T1000 (cell line): ENCODE measurements at regions not wholly inside any gene's neighbourhood (a gene's known extent, or its start where the extent isn't known, plus 50 kb on each side); places are given as distances from the start of the nearest gene placed in this dataset.
A peak's percentile ranks its signal among the peaks of the same experiment; 100 is the strongest.
"Not testable (repeated sequence)": the region's sequence is repeated elsewhere in the genome, so short reads cannot be mapped to it uniquely, and the experiment has no call there.

Experiments
- DNase-seq: peaks from one replicate; lab custom pipeline; 2025; ENCODE audit warnings: mixed read lengths; lab: John Stamatoyannopoulos, UW

DNA sequence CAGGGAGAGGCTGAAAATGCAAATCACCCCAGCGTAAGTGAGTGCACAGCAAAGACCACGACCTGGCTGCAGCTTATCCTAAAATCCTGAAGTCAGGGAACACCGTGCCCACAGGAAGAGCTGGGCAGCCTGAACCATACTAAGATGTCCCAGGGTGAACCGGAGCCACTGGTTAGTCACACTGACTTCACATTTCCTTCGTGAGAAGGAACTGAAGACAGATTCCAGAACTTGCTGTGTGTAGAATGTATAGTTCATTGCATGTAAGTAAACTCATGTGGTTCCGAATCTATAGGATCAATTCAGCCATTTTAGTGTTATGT is 84.6 kb upstream of the NDUFV2 start:
- peak; percentile 33 for DNase-seq

DNA sequence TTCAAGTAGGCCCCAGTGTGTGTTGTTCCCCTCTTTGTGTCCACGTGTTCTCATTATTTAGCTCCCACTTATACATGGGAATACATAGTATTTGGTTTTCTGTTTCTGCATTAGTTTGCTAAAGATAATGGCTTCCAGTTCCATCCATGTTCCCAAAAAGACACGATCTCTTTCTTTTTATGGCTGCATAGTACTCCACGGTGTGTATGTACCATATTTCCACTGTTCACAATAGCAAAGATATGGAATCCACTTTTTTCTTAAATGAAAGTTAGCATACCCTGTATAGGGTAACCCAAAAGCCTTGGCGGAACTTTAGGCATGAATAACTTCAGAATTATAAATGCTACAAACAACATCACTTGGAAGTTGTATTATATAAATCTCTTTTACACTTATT is 83.4 kb upstream of the NDUFV2 start:
- DNase-seq = no peak

DNA sequence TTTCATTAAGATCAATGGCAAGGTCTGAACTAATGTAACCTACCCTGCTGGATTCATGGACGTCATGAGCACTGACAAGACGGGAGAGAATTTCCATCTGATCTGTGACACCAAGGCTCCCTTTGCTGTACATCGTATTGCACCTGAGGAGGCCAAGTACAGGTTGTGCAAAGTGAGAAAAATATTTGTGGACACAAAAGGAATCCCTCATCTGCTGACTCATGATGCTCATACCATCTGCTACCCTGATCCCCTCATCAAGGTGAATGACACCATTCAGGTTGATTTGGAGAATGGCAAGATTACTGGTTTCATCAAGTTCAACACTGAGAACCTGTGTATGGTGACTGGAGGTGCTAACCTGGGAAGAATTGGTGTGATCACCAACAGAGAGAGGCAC is 82.3 kb upstream of the NDUFV2 start:
- DNase-seq = no peak

DNA sequence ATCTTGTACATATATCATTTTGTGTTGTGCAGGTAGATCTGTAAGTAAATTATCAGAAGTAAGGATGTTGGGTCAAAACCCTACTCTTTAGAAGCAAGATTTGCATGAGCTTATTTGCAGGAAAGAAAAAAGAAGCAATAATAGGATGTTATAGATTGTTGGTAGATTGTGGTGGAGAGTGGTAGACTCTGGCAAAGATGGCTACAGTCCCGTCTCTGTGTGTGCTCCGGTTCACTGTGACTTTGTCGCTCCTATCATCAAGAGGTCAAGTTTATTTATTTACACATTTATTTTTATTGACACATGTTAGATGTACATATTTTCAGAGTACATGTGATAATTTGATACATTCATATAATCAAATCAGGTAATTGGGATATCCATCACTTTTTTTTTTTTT is 81.0 kb upstream of the NDUFV2 start:
- DNase-seq = no peak

DNA sequence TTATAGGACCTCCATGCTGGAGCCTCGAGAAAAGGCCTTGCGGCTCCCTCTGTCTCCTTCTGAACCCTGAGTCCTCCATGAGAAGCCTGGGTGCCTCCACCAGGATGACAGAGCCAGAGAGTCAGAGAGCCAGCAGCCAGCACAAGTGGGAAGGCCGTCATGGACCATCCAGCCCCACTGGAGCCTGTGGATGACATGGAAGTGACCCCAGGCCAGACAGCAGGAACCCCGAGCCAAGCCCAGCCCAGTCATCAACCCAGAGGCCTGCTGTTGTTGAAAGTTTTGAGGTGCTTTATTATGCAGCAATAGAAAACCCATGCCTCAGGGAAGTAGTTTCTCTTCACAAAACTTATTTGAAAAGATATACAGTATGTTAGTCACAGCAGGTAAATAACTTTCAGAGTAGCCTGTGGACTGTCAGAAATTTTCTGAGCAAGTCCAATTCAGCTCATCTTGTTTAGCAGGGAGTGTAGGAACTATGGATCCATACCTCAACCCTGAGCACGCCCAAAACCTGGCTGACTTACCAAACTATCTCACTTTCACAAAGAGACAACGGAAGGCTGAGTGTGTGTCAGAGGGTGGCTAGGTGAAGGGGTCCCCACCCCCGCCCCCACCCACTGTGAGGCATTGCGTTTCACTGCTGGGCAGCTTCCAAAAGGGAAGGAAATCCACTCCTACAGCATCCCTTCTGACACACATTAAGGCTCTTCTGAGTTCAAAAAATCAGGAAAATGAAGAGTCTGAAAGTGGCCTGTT is 79.9 kb upstream of the NDUFV2 start:
- no peak for DNase-seq

DNA sequence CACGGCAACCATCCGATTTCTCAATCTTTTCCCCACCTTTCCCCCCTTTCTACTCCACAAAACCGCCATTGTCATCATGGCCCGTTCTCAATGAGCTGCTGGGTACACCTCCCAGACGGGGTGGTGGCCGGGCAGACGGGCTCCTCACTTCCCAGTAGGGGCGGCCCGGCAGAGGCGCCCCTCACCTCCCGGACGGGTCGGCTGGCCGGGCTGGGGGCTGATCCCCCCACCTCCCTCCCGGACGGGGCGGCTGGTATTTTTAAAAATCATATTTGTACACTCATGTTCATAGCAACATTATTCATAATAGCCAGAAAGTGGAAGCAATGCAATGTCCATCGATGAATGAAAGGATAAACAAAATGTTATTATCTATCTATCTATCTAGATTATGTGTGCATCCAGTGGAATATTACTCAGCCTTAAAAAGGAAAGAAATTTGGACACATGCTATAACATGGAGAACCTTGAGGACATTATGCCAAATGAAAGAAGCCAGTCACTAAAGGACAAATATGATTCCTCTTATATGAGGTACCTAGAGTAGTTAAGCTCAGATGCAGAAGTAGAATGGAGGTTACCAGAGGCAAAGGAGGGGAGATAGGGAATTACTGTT is 78.4 kb upstream of the NDUFV2 start:
- DNase-seq = not testable (repeated sequence)

DNA sequence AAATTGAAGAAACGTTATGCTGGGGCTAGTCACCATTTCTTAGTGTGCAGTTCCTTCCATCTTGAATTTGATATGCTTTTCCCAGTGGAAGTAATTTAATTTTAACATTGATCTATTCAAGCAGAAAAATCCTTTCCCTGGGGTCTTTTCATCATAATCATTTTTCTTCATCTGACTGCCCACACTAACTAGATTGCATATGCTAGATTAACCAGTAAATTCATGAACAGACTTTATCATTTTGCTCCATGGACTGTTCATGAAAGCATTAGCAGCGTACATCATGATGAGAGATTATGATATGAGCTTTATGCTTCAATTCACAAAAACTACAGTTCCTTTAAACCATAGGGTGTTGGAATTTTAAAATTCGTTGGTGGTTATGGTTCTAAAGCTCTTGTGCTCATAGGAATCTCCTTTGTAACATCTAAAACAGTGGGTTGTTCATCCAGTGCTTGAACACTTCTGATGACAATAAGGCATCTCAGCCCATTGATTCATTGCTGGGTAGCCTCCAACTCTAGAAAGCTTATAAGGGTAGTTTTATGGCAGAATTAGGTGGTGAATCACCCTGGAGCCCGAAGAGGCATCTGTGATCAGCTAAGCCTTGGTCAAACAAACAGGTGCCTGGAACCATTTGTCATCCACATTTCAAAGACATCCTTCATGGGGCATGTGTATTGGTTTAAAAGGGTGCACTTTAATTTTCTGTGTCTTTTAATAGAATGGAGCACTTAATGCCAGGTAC is 77.2 kb upstream of the NDUFV2 start:
- peak; percentile 9 for DNase-seq

DNA sequence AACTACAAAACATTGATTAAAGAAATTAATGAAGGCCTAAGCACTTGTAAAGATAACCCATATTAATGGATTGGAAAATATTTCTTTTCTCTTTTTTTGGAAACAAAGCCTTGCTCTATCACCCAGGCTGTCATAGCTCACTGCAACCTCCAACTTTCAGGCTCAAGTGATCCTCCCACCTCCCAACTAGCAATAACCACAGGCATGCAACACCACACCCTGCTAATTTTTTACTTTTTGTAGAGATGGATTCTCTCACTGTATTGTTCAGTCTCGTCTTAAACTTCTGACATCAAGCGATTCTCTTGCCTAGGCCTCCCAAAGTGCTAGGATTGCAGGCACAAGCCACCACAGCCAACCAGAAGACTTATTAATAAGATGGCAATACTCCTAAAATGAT is 73.4 kb upstream of the NDUFV2 start:
- DNase-seq = no peak

DNA sequence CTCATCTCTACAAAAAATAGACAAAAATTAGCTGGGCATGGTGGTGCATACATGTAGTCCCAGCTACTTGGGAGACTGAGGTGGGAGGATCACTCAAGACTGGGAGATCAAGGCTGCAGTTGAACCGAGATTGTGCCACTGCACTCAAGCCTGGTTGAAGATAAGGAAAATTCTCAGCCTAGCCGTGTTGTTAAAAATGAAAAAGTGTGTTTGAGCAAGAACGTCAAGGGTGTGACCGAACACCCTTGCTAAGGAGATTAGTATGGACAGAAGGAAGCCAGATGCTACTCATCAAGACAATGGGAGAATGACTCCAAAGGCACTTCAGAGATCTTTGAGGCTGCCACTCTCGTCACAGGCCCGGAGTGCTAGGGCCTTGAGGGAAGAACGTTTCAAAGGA is 70.0 kb upstream of the NDUFV2 start:
- no peak for DNase-seq

DNA sequence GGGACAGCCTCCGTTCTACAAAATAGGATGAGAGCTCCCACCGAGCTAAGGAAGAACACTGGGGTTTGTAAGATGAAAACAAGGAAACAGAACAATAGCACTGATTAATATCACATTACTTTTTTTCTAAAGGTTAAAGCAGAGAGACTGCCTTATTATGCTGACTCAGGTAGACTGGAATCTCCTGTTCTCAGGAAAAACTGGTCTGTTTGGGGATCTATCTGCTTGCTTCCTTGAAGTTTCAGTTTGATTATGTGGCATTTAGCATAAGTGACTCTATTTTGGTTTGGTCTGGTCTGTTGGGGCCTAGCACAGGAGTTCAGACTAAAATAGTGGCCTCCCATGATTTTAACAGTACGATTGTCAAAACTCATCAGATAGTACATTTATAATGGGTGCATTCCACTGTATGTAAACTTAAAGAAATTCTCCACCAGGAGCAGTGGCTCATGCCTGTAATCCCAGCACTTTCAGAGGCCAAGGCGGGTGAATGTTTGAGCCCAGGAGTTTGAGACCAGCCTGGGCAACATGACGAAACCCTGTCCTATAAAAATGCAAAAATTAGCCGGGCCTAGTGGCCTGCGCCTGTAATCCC is 64.1 kb upstream of the NDUFV2 start:
- no peak for DNase-seq

DNA sequence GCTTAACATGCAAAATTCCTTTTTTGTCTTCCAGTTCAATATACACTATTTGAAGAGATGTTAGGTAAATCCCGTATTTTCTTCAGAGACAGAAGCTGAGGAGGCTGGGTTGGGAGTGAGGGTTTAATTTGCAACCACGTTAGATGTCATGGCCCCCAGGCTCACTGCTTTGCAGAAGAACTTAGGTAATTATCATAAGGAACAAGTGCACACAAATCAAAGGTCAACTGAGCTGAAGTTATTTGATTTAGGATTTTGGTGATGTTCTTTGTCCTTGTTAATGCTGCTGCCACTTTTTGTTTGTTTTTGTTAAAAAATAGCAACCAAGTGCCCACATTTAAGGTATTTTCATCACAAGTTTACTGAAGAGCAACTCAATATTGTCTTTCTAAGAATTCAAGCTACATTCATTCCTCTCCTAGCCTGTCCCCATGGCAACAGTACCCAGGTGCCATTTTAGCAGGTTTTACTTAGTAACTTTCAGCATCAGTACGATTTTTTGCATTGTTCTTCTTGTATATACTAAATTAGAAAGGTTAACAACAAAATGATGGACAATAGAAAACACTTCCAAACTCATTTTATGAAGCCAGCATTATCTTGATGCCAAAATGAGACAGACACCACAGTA is 62.9 kb upstream of the NDUFV2 start:
- no peak for DNase-seq

DNA sequence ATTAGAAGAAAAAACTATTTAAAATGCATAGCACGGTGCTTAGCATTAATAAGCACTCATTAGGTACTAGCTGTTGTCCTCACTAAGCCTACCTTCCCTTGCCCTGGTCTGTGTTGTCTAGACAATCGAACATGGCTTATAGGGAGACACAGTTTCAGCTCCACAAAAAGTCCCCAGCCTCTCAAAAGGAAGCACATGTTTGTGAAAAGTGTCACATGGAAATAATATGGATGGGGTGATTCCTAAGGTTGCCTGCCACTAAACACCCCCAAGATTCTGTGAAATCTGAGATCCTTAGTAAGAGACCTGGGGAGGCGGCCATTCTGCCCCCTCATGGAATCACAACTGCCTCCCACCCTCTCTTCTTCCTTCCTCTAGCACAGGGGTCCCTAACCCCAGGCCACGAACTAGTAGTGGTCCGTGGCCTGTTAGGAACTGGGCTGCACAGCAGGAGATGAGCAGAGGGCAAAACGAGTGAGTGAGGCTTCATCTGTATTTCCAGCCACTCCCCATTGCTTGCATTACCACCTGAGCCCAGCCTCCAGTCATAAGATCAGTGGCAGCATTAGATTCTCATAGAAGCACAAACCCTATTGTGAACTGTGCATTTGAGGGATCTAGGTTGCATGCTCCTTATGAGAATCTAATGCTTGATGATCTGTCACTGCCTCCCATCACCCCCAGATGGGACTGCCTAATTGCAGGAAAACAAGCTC is 59.6 kb upstream of the NDUFV2 start:
- no peak for DNase-seq

DNA sequence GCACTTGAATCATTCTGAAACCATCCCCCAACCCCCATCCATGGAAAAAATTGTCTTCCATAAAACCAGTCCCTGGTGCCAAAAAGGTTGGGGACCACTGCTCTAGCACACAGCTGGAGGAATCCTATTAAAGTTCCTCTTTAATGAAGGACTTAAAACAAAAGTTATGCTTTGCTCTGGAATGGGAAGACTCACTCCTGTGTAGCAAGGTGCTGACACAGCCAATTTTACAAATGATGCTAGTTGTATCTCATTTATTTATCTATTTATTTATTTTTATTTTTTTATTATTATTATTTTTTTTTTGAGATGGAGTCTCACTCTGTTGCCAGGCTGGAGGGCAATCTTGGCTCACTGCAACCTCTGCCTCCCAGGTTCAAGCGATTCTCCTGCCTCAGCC is 58.9 kb upstream of the NDUFV2 start:
- no peak for DNase-seq

DNA sequence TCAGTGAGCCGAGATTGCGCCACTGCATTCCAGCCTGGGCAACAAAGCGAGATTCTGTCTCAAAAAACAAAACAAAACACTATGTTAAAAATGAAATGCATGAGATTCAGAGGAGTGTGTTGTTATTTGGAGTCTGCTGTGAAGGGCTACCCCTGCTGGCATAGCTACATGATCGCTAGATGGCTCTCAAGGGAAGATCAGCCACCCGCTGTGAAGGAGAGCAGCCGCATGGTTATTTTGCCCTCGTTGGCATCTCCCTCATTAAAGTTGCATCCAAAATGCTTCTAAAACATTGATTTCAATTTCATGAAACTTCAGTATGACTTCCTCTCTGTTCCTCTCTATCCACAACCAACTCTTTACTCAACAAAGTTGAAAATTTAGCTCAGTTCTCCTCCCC is 54.8 kb upstream of the NDUFV2 start:
- DNase-seq = no peak

DNA sequence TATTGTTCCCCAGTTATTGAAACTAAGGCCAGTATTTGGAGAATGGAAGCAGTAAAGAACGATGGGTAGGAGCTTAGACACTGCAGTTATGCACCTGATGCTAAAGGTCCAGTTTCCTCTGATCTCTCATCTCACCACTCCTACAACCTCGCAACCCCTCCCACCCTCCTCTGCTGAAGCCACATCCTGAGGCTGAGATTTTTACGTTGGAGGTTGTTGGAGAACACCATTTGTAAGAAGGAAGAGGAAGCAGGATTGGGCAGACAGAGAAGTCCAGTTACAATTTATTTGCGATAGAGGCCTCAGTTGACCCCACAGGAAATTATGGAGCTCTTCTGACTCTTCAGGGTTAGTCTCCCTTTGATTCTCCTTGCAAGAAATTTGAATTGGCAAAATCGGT is 54.3 kb upstream of the NDUFV2 start:
- no peak for DNase-seq

DNA sequence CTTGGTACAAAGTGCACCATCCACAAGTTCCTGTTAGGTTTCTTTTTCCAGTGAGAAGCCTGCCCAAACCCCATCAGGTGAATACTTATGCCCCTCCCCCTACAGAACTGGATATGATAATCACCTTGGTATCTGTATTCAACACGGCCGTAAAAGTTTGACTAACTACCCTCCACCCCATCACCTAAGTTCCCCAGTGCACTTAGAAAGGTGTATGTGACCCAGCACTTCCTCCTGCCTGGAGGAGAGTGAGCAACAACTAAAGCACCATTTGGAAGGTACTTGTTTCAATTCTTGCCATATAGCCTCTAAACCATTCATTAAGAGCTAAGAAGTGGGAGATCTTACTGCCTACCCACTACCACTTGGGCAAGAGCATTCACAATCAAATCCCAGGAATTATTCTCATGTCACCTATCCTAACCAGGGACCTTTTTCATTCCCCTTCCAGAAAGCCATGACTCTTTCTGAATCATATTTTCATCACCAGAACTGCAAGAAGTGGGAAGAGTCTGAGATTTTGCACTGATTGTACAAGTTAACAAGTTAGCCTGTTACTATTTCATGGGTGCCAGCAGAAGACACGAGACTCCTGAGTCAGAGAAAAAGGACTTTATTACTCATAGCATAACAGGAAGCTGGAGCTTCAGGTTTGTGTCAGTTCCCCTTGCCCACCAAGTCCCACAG is 53.5 kb upstream of the NDUFV2 start:
- no peak for DNase-seq

DNA sequence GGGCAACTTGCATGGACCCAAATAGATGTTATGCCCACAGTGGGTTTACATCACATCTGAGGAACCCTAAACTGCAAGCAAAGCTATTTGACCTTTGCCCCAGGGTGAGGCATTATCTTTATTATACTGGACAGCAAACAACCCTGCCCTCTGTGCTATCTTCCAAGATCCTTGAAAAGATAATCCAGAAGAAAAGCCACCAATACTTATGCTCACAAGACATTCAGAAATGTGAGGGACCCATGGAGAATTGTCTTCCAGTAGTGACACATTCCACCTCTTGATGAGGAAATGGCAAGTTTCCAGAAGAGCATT is 53.0 kb upstream of the NDUFV2 start:
- DNase-seq = no peak

DNA sequence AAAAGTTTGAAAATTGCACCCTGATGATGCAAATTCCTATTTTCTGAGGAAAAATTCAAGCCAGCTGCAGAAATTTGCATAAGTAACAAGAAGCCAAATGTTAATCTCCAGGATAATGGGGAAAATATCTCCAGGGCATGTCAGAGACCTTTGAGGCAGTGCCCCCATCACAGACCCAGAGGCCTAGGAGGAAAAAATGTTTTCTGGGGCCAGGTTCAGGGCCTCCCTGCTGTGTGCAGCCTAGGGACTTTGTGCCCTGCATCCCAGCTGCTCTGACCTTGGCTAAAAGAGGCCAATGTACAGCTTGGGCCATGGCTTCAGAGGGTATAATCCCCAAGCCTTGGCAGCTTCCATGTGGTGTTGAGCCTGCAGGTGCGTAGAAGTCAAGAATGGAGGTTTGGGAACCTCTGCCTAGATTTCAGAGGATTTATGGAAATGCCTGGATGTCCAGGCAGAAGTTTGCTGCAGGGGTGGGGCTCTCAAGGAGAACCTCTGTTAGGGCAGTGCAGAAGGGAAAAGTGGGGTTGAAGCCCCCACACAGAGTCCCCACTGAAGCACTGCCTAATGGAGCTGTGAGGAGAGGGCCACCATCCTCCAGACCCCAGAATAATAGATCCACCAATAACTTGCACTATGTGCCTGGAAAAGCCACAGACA is 51.7 kb upstream of the NDUFV2 start:
- not testable (repeated sequence) for DNase-seq
